PC-9 (cell line): ENCODE measurements at regions not wholly inside any gene's neighbourhood (a gene's known extent, or its start where the extent isn't known, plus 50 kb on each side); places are given as distances from the start of the nearest gene placed in this dataset.

ENCODE experiments used
- BruUV-seq: library from RNA; stranded (reverse); fragments of 400-500 nt; replicated peaks from 2 replicates; lab custom pipeline; 2021; lab: Mats Ljungman, UMichigan
- CTCF ChIA-PET: fragments of 300-600 bp; sonication (Branson Sonifier 250); formaldehyde crosslinking; loops from one replicate; lab custom pipeline; 2022; ENCODE audit warnings: antibody characterized with exemption; lab: Charles Lee
- POLR2A ChIA-PET: fragments of 300-600 bp; sonication (Branson Sonifier 250); formaldehyde crosslinking; loops from one replicate; lab custom pipeline; 2022; ENCODE audit warnings: antibody characterized with exemption; ENCODE audit not compliant: unreplicated experiment; lab: Charles Lee
- DNase-seq, 2 experiments: peaks; one replicate each; pipeline versions ENCODE4 v3.0.0 to v3.0.0-alpha.2; 2015 to 2022; ENCODE audit warnings: mixed read lengths in 1 of 2
- H2AFZ ChIP-seq: fragments of 200-600 bp; sonication (generic); 2 replicates; pipeline ENCODE4 v1.8.1; 2017; ENCODE audit warnings: antibody characterized with exemption
- H3F3A ChIP-seq: fragments of 200-600 bp; sonication (generic); 2 replicates; pipeline ENCODE4 v1.8.1; 2017; ENCODE audit warnings: antibody characterized with exemption, mild to moderate bottlenecking, low read depth; ENCODE audit not compliant: insufficient read depth
- H3K27ac ChIP-seq: fragments of 200-600 bp; sonication (generic); 2 replicates; pipeline ENCODE4 v1.6.1; 2016; ENCODE audit warnings: mixed run types
- H3K27me3 ChIP-seq: fragments of 200-600 bp; sonication (generic); 2 replicates; pipeline ENCODE4 v1.6.1; 2016; ENCODE audit warnings: low read depth, mixed run types; ENCODE audit not compliant: insufficient read depth
- H3K36me3 ChIP-seq: fragments of 200-600 bp; sonication (generic); 2 replicates; pipeline ENCODE4 v1.6.1; 2016; ENCODE audit warnings: low read depth, mixed run types
- H3K4me1 ChIP-seq: fragments of 200-600 bp; sonication (generic); replicated peaks from 2 replicates; pipeline ENCODE4 v1.6.1; 2016; ENCODE audit warnings: mixed run types; ENCODE audit not compliant: insufficient read depth
- H3K4me2 ChIP-seq: fragments of 200-600 bp; sonication (generic); 2 replicates; pipeline ENCODE4 v1.6.1; 2017; ENCODE audit warnings: mixed run types
- H3K4me3 ChIP-seq: fragments of 200-600 bp; sonication (generic); 2 replicates; pipeline ENCODE4 v1.6.1; 2016; ENCODE audit warnings: mixed run types
- H3K79me2 ChIP-seq: fragments of 200-600 bp; sonication (generic); 2 replicates; pipeline ENCODE4 v1.6.1; 2017; ENCODE audit warnings: low read depth, mixed run types
- H3K9me2 ChIP-seq: fragments of 200-600 bp; sonication (generic); 2 replicates; pipeline ENCODE4 v1.8.1; 2017; ENCODE audit warnings: mild to moderate bottlenecking; ENCODE audit not compliant: insufficient read depth
- H3K9me3 ChIP-seq: fragments of 200-600 bp; sonication (generic); 2 replicates; pipeline ENCODE4 v1.8.1; 2016; ENCODE audit warnings: low read depth; ENCODE audit not compliant: insufficient read depth
- H4K20me1 ChIP-seq: fragments of 200-600 bp; sonication (generic); 2 replicates; pipeline ENCODE4 v1.8.1; 2017; ENCODE audit not compliant: insufficient read depth
- CTCF ChIP-seq: fragments of 200-600 bp; sonication (generic); conservative IDR thresholded peaks from 2 replicates; pipeline ENCODE4 v1.6.1; 2017; ENCODE audit warnings: mixed run types, antibody characterized with exemption, mild to moderate bottlenecking, moderate library complexity
- EZH2 ChIP-seq: fragments of 200-600 bp; sonication (generic); IDR thresholded peaks from 2 replicates; pipeline ENCODE4 v1.8.0; 2017; ENCODE audit warnings: antibody characterized with exemption, low read depth
- intact Hi-C: fragments of 100-400 bp; cut with micrococcal nuclease; formaldehyde crosslinking; loops from one replicate; pipeline ENCODE4 v1.10.0; 2022; ENCODE audit not compliant: unreplicated experiment

DNA sequence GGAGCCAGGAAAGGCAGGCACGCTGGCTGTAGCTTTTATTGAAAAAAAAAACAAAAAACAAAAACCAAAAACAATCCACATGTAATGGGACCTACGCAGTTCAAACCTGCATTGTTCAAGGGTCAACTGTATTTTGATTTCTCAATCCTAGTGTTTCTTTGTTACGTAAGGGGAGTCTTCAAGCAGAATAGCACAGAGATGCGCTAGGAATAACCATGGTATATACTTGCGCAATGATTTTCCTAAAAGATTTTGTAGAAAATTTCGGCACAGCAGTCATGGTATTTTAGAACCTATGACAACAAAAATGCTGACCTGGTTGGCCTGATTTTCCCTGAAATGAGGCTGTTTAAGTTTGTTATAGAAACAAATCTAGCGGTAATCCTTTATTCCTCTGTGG, 1110.5 kb upstream of the WWC1 start:
- Histone ChIP-seq H3K9me3 (no peaks in the 10 kb centered on the region), H4K20me1 (no peaks in the 10 kb centered on the region), H3K79me2 (no peaks in the 10 kb centered on the region), H3K9me2 (no peaks in the 10 kb centered on the region), H3K36me3 (no peaks in the 10 kb centered on the region), H3K27me3 (peaks cover 45% of the 10 kb centered on the region), H3K4me1 (no peaks in the 10 kb centered on the region), H3K4me3 (no peak overlapping the region), H3K27ac (no peak overlapping the region), H3F3A (no peaks in the 10 kb centered on the region), H2AFZ (no peak overlapping the region), H3K4me2 (no peak overlapping the region)
- POLR2A ChIA-PET: interaction anchor here (0.6 kb wide), 1 partner anchor 108 kb away, joined by 4 read pairs; no protein-coding TSS in a partner anchor
- CTCF ChIA-PET: no interaction called here
- TF ChIP-seq EZH2 (no peak), CTCF (no peak)
- intact Hi-C loops: no loop called here
- DNase-seq: no peak
- no TSS peak for BruUV-seq

GRCh38 chr5:167205881-167206280, 1085.6 kb upstream of the WWC1 start:
- POLR2A ChIA-PET: no interaction called here
- no peak overlapping the region for H3K4me2 ChIP-seq
- H3K9me3 ChIP-seq: no peaks in the 10 kb centered on the region; the same call in 1 of the 2 replicates
- no peaks in the 10 kb centered on the region for H3K4me1 ChIP-seq
- no peak overlapping the region for H3K4me3 ChIP-seq
- no peaks in the 10 kb centered on the region for H3K9me2 ChIP-seq
- intact Hi-C loops: no loop called here
- H3F3A ChIP-seq: no peaks in the 10 kb centered on the region
- no peaks in the 10 kb centered on the region for H4K20me1 ChIP-seq
- CTCF ChIA-PET: no interaction called here
- DNase-seq: no peak
- no peaks in the 10 kb centered on the region for H3K79me2 ChIP-seq
- BruUV-seq: no TSS peak
- H3K27me3 ChIP-seq: peaks cover 4% of the 10 kb centered on the region; the same call in 1 of the 2 replicates
- H3K36me3 ChIP-seq: no peaks in the 10 kb centered on the region
- no peak overlapping the region for H2AFZ ChIP-seq
- TF ChIP-seq EZH2 (no peak), CTCF (no peak)
- no peak overlapping the region for H3K27ac ChIP-seq

DNA sequence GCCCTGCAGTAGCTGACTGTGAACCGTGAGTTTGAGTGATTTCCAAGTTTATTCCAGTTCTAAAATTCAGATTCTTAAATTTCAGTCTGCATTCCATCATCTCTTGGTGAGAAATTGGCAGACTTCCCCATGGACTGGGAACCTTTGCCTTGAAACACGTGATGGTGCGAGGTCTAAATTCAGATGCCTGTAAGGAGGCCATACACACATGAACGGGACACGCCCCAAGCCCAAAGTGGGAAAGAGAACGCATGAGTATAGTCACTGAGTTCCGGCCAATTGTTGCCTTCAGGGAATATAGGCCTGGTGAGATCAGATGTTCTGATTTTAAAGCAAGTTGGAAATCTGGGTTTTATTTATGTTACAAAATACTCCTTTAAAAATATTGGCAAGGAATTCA, 1084.4 kb upstream of the WWC1 start:
- TF ChIP-seq CTCF (no peak), EZH2 (no peak)
- H3K9me3 ChIP-seq: no peaks in the 10 kb centered on the region; the same call in 1 of the 2 replicates
- BruUV-seq: no TSS peak
- no peaks in the 10 kb centered on the region for H3K79me2 ChIP-seq
- H3F3A ChIP-seq: no peaks in the 10 kb centered on the region
- H4K20me1 ChIP-seq: no peaks in the 10 kb centered on the region
- no peak overlapping the region for H3K27ac ChIP-seq
- no peak overlapping the region for H3K4me2 ChIP-seq
- ChIA-PET CTCF (no interaction called here), POLR2A (no interaction called here)
- H3K4me1 ChIP-seq: no peaks in the 10 kb centered on the region
- DNase-seq: no peak
- no peaks in the 10 kb centered on the region; the same call in 1 of the 2 replicates for H3K27me3 ChIP-seq
- intact Hi-C loops: no loop called here
- H3K36me3 ChIP-seq: no peaks in the 10 kb centered on the region
- no peaks in the 10 kb centered on the region for H3K9me2 ChIP-seq
- H3K4me3 ChIP-seq: no peak overlapping the region
- H2AFZ ChIP-seq: no peak overlapping the region
